GM18858 (cell line): ENCODE measurements at regions not wholly inside any gene's neighbourhood (a gene's known extent, or its start where the extent isn't known, plus 50 kb on each side); places are given as distances from the start of the nearest gene placed in this dataset.

Experiments
- ATAC-seq: cut with Tn5 transposase; IDR thresholded peaks from one replicate; pipeline ENCODE4 v1.9.1; 2021; ENCODE audit not compliant: unreplicated experiment

- ATAC-seq: no peak
Measured at GRCh38 chr2:235334179-235334578, 159.7 kb upstream of the AGAP1 start.

GRCh38 chr2:235343156-235343774 lies 150.6 kb upstream of the AGAP1 start:
- ATAC-seq: no peak

GRCh38 chr2:235343869-235344268 lies 150.0 kb upstream of the AGAP1 start:
- no peak for ATAC-seq

- ATAC-seq: no peak
Measured at GRCh38 chr2:235345745-235346144, 148.1 kb upstream of the AGAP1 start.

GRCh38 chr2:235347691-235348090 lies 146.2 kb upstream of the AGAP1 start:
- no peak for ATAC-seq

- ATAC-seq: no peak
Measured at GRCh38 chr2:235348329-235348728, 145.5 kb upstream of the AGAP1 start.

GRCh38 chr2:235350234-235350633 lies 143.6 kb upstream of the AGAP1 start:
- no peak for ATAC-seq

- no peak for ATAC-seq
Measured at GRCh38 chr2:235352541-235352940, 141.3 kb upstream of the AGAP1 start.

GRCh38 chr2:235357881-235358280 lies 136.0 kb upstream of the AGAP1 start:
- no peak for ATAC-seq

- ATAC-seq: no peak
Measured at GRCh38 chr2:235358981-235359471, 134.8 kb upstream of the AGAP1 start.

GRCh38 chr2:235360446-235360845 lies 133.4 kb upstream of the AGAP1 start:
- no peak for ATAC-seq

GRCh38 chr2:235365743-235366142 lies 128.1 kb upstream of the AGAP1 start:
- no peak for ATAC-seq

- ATAC-seq: no peak
Measured at GRCh38 chr2:235366390-235366789, 127.5 kb upstream of the AGAP1 start.

GRCh38 chr2:235366807-235367206 lies 127.0 kb upstream of the AGAP1 start:
- ATAC-seq: no peak

- ATAC-seq: no peak
Measured at GRCh38 chr2:235371018-235371417, 122.8 kb upstream of the AGAP1 start.

- ATAC-seq: no peak
Measured at GRCh38 chr2:235373171-235373570, 120.7 kb upstream of the AGAP1 start.

- ATAC-seq: no peak
Measured at GRCh38 chr2:235377176-235377575, 116.7 kb upstream of the AGAP1 start.

- ATAC-seq: no peak
Measured at GRCh38 chr2:235378246-235378645, 115.6 kb upstream of the AGAP1 start.

- no peak for ATAC-seq
Measured at GRCh38 chr2:235378944-235379343, 114.9 kb upstream of the AGAP1 start.

- no peak for ATAC-seq
Measured at GRCh38 chr2:235381261-235381912, 112.5 kb upstream of the AGAP1 start.

GRCh38 chr2:235382179-235382578 lies 111.7 kb upstream of the AGAP1 start:
- no peak for ATAC-seq

GRCh38 chr2:235382601-235383000 lies 111.2 kb upstream of the AGAP1 start:
- ATAC-seq: no peak
